Endothelial cell of umbilical vein (primary cell): ENCODE measurements at regions not wholly inside any gene's neighbourhood (a gene's known extent, or its start where the extent isn't known, plus 50 kb on each side); places are given as distances from the start of the nearest gene placed in this dataset.
"Not testable (repeated sequence)": the region's sequence is repeated elsewhere in the genome, so short reads cannot be mapped to it uniquely, and the experiment has no call there.

Experiments
- BruUV-seq: library from RNA; stranded (reverse); fragments of 400-500 nt; replicated peaks from 2 replicates; lab custom pipeline; 2021; lab: Mats Ljungman, UMichigan
- CTCF ChIA-PET: fragments of 300-600, 350-600 bp; sonication (Branson Sonifier 250); formaldehyde crosslinking; loops from one replicate; lab custom pipeline; 2021; ENCODE audit warnings: antibody characterized with exemption, inconsistent platforms; lab: Charles Lee
- POLR2A ChIA-PET: fragments of 300-600, 350-600 bp; sonication (Branson Sonifier 250); formaldehyde crosslinking; loops from one replicate; lab custom pipeline; 2021; ENCODE audit warnings: antibody characterized with exemption, inconsistent platforms; lab: Charles Lee
- DNase-seq: peaks from one replicate; pipeline ENCODE4 v3.0.0-alpha.2; 2011; ENCODE audit warnings: low read depth, low spot score
- FAIRE-seq: peaks from 2 replicates; lab custom pipeline; 2011; peaks lifted over from hg19 to GRCh38; lab: Jason Lieb, UNC
- H2AFZ ChIP-seq: 2 replicates; pipeline ENCODE4 v1.6.0; 2012; ENCODE audit warnings: low read depth, low read length, control low read depth, inconsistent platforms
- H3K27ac ChIP-seq: 2 replicates; pipeline ENCODE4 v1.5.1; 2011; ENCODE audit warnings: low read depth, mild to moderate bottlenecking, control low read depth, low read length, moderate library complexity; ENCODE audit not compliant: insufficient read depth
- H3K27me3 ChIP-seq, 2 experiments: 2 replicates each; pipeline versions ENCODE4 v1.6.0 to v1.6.1; 2011; ENCODE audit warnings: low read length in 2 of 2, mixed read lengths in 1 of 2; ENCODE audit not compliant: control insufficient read depth in 2 of 2, insufficient read depth in 2 of 2
- H3K36me3 ChIP-seq, 2 experiments: 2 replicates in 1 of 2; 3 replicates in 1 of 2; pipeline ENCODE4 v1.5.1; 2011; ENCODE audit warnings: low read length in 2 of 2, mild to moderate bottlenecking in 1 of 2, moderate library complexity in 1 of 2; ENCODE audit not compliant: control insufficient read depth in 2 of 2, insufficient read depth in 2 of 2; ENCODE audit errors: extremely low read depth in 1 of 2
- H3K4me1 ChIP-seq: 3 replicates; pipeline ENCODE4 v1.5.1; 2011; ENCODE audit warnings: mild to moderate bottlenecking, low read length; ENCODE audit not compliant: control insufficient read depth, insufficient read depth; ENCODE audit errors: extremely low read depth
- H3K4me2 ChIP-seq: 2 replicates; pipeline ENCODE4 v1.6.1; 2011; ENCODE audit warnings: low read length, control low read depth, mixed read lengths; ENCODE audit not compliant: insufficient read depth
- H3K4me3 ChIP-seq, 3 experiments: fragments of 200-600 bp in 1 of 3; sonication (generic), shearing (Covaris generic) in 1 of 3; replicated peaks in 1 of 3; 2 replicates each; pipeline ENCODE4 v1.5.1; 2011 to 2016; ENCODE audit warnings: control low read depth in 3 of 3, low read length in 3 of 3, mild to moderate bottlenecking in 2 of 3, inconsistent platforms in 1 of 3, low read depth in 1 of 3, moderate library complexity in 1 of 3; ENCODE audit not compliant: insufficient read depth in 1 of 3
- H3K79me2 ChIP-seq: 2 replicates; pipeline ENCODE4 v1.6.0; 2012; ENCODE audit warnings: low read length, inconsistent platforms; ENCODE audit not compliant: control insufficient read depth, insufficient read depth
- H3K9ac ChIP-seq: replicated peaks from 2 replicates; pipeline ENCODE3; 2011; ENCODE audit warnings: low read length, control low read depth; ENCODE audit not compliant: insufficient read depth; ENCODE audit errors: extremely low read depth
- H3K9me1 ChIP-seq: replicated peaks from 3 replicates; pipeline ENCODE4 v1.6.0; 2011; ENCODE audit warnings: mild to moderate bottlenecking, low read length; ENCODE audit not compliant: control insufficient read depth, insufficient read depth; ENCODE audit errors: extremely low read depth
- H3K9me3 ChIP-seq: replicated peaks from 2 replicates; pipeline ENCODE4 v1.5.1; 2012; ENCODE audit warnings: low read length, inconsistent platforms; ENCODE audit not compliant: control insufficient read depth, insufficient read depth
- H4K20me1 ChIP-seq: replicated peaks from 2 replicates; pipeline ENCODE3; 2011; ENCODE audit warnings: mild to moderate bottlenecking, low read length; ENCODE audit not compliant: control insufficient read depth, insufficient read depth; ENCODE audit errors: extremely low read depth
- FOS ChIP-seq: IDR thresholded peaks from 2 replicates; pipeline ENCODE4 v1.6.1; 2011; ENCODE audit warnings: mild to moderate bottlenecking, low read length, moderate library complexity, borderline replicate concordance; ENCODE audit not compliant: insufficient read depth
- JUN ChIP-seq: IDR thresholded peaks from 2 replicates; pipeline ENCODE4 v1.6.1; 2011; ENCODE audit warnings: borderline replicate concordance, low read depth; ENCODE audit not compliant: insufficient read length, insufficient read depth
- dilution Hi-C: fragments of 300-500 bp; cut with MboI; formaldehyde crosslinking; loops from one replicate; pipeline ENCODE4 v1.15.0; 2019; ENCODE audit warnings: low sequenced_read_pairs; ENCODE audit not compliant: extremely low pct_ligation_motif_present
- intact Hi-C: fragments of 100-400 bp; cut with micrococcal nuclease; formaldehyde crosslinking; loops from one replicate; pipeline ENCODE4 v1.10.0; 2022
- TF ChIP-seq, protein P1 (sequence below): IDR thresholded peaks from 2 replicates; pipeline ENCODE4 v1.6.1; 2011; ENCODE audit not compliant: insufficient read depth, insufficient read length

DNA sequence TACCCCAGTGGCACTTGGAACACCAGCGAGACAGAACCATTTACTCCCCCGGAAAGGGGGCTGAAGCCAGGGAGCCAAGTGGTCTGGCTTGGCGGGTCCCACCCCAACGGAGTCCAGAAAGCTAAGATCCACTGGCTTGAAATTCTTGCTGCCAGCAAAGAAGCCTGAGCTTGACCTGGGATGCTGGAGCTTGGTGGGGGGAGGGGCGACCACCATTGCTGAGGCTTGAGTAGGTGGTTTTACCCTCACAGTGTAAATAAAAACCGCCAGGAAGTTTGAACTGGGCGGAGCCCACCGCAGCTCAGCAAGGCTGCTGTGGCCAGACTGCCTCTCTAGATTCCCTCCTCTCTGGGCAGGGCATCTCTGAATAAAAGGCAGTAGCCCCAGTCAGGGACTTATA is 62.8 kb downstream of the RPS24 start:
- POLR2A ChIA-PET: not testable (repeated sequence)

DNA sequence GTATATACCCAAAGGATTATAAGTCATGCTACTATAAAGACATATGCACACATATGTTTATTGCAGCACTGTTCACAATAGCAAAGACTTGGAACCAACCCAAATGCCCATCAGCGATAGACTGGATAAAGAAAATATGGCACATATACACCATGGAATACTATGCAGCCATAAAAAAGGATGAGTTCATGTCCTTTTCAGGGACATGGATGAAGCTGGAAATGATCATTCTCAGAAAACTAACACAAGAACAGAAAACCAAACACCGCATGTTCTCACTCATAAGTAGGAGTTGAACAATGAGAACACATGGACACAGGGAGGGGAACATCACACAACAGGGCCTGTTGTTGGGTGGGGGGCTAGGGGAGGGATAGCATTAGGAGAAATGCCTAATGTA is 68.9 kb downstream of the RPS24 start:
- H3K27ac ChIP-seq, H3K9me1 ChIP-seq, H3K27me3 ChIP-seq, H3K4me3 ChIP-seq, H2AFZ ChIP-seq, FAIRE-seq, BruUV-seq, CTCF ChIA-PET, DNase-seq, H3K4me2 ChIP-seq, H4K20me1 ChIP-seq, intact Hi-C loops, H3K79me2 ChIP-seq, H3K4me1 ChIP-seq, H3K36me3 ChIP-seq, H3K9me3 ChIP-seq, dilution Hi-C loops, POLR2A ChIA-PET, H3K9ac ChIP-seq: not testable (repeated sequence)

More for the DNA sequence above, 62.8 kb downstream of the RPS24 start:
- CTCF ChIA-PET, H3K9ac ChIP-seq, H3K4me3 ChIP-seq, FAIRE-seq, H3K4me2 ChIP-seq, intact Hi-C loops, H3K9me1 ChIP-seq, H3K9me3 ChIP-seq, dilution Hi-C loops, H4K20me1 ChIP-seq, H3K4me1 ChIP-seq, H3K27me3 ChIP-seq, DNase-seq, H3K79me2 ChIP-seq, BruUV-seq, H3K36me3 ChIP-seq, H3K27ac ChIP-seq, H2AFZ ChIP-seq: not testable (repeated sequence)

DNA sequence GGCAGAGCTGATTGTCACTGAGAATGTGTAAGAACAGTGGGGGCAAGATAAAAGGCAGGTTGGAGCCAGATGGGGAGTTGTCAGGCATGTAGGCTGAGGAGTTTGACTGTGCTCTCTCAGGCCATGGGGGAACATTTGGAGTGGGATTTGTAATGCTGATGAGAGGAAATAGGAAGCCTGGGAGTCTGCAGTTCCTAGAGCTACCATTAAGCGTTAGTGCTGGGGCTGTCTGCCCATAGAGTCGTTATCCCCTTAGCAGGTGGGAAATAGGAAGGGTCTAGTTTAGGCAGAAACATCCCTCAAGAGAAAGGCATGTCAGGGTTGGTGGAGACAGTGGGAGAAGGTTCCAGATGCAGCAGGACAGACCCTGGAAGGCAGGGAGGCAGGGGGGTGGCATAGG is 75.5 kb downstream of the RPS24 start:
- Histone ChIP-seq H3K4me3 (no peak overlapping the region), H3K9ac (no peak overlapping the region), H3K4me1 (no peaks in the 10 kb centered on the region), H3K27me3 (peaks cover 3 to 4% of the 10 kb centered on the region in 2 experiments), H3K79me2 (no peaks in the 10 kb centered on the region), H3K36me3 (no peaks in the 10 kb centered on the region), H3K4me2 (no peak overlapping the region), H3K27ac (no peak overlapping the region), H3K9me1 (no peaks in the 10 kb centered on the region), H4K20me1 (no peaks in the 10 kb centered on the region), H3K9me3 (no peaks in the 10 kb centered on the region), H2AFZ (no peak overlapping the region)
- ChIA-PET CTCF (interaction anchor here (0.6 kb wide), 1 partner anchor 16 kb away, joined by 3 read pairs; no protein-coding TSS in a partner anchor), POLR2A (no interaction called here)
- TF ChIP-seq JUN: no peak
- TF ChIP-seq, protein P1, sequence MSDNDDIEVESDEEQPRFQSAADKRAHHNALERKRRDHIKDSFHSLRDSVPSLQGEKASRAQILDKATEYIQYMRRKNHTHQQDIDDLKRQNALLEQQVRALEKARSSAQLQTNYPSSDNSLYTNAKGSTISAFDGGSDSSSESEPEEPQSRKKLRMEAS: no peak
- TF ChIP-seq FOS: no peak
- dilution Hi-C loops: no loop called here
- intact Hi-C loops: no loop called here
- FAIRE-seq: no peak
- no TSS peak for BruUV-seq
- no peak for DNase-seq
